B cell (primary cell): ENCODE measurements at regions not wholly inside any gene's neighbourhood (a gene's known extent, or its start where the extent isn't known, plus 50 kb on each side); places are given as distances from the start of the nearest gene placed in this dataset.

Experiments used
- EZH2 ChIP-seq: IDR thresholded peaks from 2 replicates; pipeline ENCODE4 v1.6.1; 2012; ENCODE audit warnings: borderline replicate concordance, low read depth, mild to moderate bottlenecking, moderate library complexity, low read length; ENCODE audit not compliant: insufficient read depth, poor library complexity, severe bottlenecking
- TF ChIP-seq, protein P1 (sequence below): fragments of 200-600 bp; IDR thresholded peaks from one replicate; pipeline ENCODE4 v1.8.0; 2022; ENCODE audit warnings: antibody characterized with exemption, mild to moderate bottlenecking

DNA sequence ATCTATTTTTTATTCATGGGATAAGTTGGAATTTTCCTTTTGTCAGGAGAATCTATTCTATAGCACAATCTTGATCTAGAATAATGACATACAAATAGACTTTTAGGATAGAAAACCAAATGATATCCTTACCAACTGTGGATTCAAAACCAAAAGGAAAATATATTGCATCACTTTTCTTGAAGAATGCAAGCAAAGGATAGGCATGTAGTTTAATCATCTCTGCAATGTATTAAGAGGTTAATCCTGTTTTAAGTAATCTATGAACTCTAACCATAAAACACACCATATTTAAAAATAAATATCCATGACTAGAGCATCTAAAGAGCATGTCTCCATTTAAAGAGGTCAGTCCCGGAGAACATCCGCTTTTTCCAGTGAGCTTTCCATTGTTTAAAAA is 106.7 kb upstream of the CNKSR3 start:
- TF ChIP-seq, protein P1, sequence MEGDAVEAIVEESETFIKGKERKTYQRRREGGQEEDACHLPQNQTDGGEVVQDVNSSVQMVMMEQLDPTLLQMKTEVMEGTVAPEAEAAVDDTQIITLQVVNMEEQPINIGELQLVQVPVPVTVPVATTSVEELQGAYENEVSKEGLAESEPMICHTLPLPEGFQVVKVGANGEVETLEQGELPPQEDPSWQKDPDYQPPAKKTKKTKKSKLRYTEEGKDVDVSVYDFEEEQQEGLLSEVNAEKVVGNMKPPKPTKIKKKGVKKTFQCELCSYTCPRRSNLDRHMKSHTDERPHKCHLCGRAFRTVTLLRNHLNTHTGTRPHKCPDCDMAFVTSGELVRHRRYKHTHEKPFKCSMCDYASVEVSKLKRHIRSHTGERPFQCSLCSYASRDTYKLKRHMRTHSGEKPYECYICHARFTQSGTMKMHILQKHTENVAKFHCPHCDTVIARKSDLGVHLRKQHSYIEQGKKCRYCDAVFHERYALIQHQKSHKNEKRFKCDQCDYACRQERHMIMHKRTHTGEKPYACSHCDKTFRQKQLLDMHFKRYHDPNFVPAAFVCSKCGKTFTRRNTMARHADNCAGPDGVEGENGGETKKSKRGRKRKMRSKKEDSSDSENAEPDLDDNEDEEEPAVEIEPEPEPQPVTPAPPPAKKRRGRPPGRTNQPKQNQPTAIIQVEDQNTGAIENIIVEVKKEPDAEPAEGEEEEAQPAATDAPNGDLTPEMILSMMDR = no peak
- TF ChIP-seq EZH2 = no peak
